HEK293 (cell line): ENCODE measurements at regions not wholly inside any gene's neighbourhood (a gene's known extent, or its start where the extent isn't known, plus 50 kb on each side); places are given as distances from the start of the nearest gene placed in this dataset.

Source experiments
- BCL11B ChIP-seq: fragments of 450-650 bp; formaldehyde crosslinking; IDR thresholded peaks from 2 replicates; pipeline ENCODE4 v1.5.1; 2016; ENCODE audit warnings: low read depth, missing biosample characterization, missing genetic modification characterization
- KLF16 ChIP-seq: fragments of 450-650 bp; formaldehyde crosslinking; IDR thresholded peaks from 2 replicates; pipeline ENCODE4 v1.5.1; 2017; ENCODE audit warnings: missing biosample characterization, missing genetic modification characterization
- KLF9 ChIP-seq: fragments of 450-650 bp; formaldehyde crosslinking; IDR thresholded peaks from 2 replicates; pipeline ENCODE4 v1.5.1; 2016; ENCODE audit warnings: missing biosample characterization, missing genetic modification characterization, low read depth
- ZFP37 ChIP-seq: fragments of 450-650 bp; formaldehyde crosslinking; IDR thresholded peaks from 2 replicates; pipeline ENCODE4 v1.5.1; 2016; ENCODE audit warnings: missing biosample characterization, missing genetic modification characterization
- ZNF184 ChIP-seq: fragments of 450-650 bp; IDR thresholded peaks from 2 replicates; pipeline ENCODE4 v1.5.1; 2018; ENCODE audit warnings: missing biosample characterization, mild to moderate bottlenecking, missing genetic modification characterization
- ZNF223 ChIP-seq: fragments of 450-650 bp; formaldehyde crosslinking; IDR thresholded peaks from 2 replicates; pipeline ENCODE4 v1.5.1; 2016; ENCODE audit warnings: missing biosample characterization, missing genetic modification characterization
- ZNF530 ChIP-seq: fragments of 450-650 bp; formaldehyde crosslinking; IDR thresholded peaks from 2 replicates; pipeline ENCODE4 v1.5.1; 2016; ENCODE audit warnings: low read depth, missing biosample characterization, missing genetic modification characterization
- ZNF677 ChIP-seq: fragments of 450-650 bp; IDR thresholded peaks from 2 replicates; pipeline ENCODE4 v1.5.0; 2018; ENCODE audit warnings: missing biosample characterization, mild to moderate bottlenecking, missing genetic modification characterization, moderate library complexity
- ZNF747 ChIP-seq: fragments of 450-650 bp; formaldehyde crosslinking; IDR thresholded peaks from 2 replicates; pipeline ENCODE4 v1.5.1; 2016; ENCODE audit warnings: missing biosample characterization, missing genetic modification characterization
- ZNF785 ChIP-seq: fragments of 450-650 bp; formaldehyde crosslinking; IDR thresholded peaks from 2 replicates; pipeline ENCODE4 v1.5.1; 2016; ENCODE audit warnings: missing biosample characterization, missing genetic modification characterization
- TF ChIP-seq, protein P1 (sequence below): fragments of 450-650 bp; formaldehyde crosslinking; IDR thresholded peaks from 2 replicates; pipeline ENCODE4 v1.5.1; 2016; ENCODE audit warnings: missing biosample characterization, missing genetic modification characterization
- TF ChIP-seq, protein P2 (sequence below): fragments of 450-650 bp; formaldehyde crosslinking; IDR thresholded peaks from 2 replicates; pipeline ENCODE4 v1.5.1; 2017; ENCODE audit warnings: missing biosample characterization, missing genetic modification characterization
- TF ChIP-seq, protein P3 (sequence below): fragments of 450-650 bp; formaldehyde crosslinking; IDR thresholded peaks from 2 replicates; pipeline ENCODE4 v1.5.1; 2016; ENCODE audit warnings: missing biosample characterization, missing genetic modification characterization

DNA sequence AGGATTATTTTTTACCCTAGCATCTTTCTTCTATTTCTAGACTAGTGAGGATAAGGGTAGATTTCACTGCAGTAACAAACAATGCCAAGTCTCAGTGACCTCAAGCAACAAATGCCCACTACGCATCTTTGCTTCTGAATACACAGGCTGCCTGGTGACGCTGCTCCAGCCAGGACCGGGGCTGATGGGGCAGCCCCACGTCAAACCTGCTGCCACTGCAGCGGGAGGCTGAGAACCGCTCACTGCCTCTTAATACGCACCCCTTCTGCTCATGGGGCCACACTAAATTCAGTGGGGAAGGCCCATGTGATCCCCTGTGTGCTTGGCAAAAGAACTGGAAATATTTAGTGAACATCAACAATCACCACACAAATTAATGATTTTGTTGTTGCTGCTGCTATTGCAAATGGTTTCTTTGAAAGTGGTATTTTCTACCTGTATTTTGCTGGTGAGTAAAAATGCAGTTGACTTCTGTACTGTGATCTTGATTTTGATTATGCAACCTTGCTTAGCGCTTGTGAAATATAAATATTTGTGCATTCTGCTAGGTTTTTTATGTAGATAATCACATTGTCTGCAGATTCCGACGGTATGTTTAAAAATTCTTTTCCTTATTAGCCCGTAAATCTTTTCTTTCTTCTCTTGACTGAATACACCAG, 139.5 kb upstream of the SPACA7 start:
- TF ChIP-seq ZFP37: no peak
- TF ChIP-seq, protein P1, sequence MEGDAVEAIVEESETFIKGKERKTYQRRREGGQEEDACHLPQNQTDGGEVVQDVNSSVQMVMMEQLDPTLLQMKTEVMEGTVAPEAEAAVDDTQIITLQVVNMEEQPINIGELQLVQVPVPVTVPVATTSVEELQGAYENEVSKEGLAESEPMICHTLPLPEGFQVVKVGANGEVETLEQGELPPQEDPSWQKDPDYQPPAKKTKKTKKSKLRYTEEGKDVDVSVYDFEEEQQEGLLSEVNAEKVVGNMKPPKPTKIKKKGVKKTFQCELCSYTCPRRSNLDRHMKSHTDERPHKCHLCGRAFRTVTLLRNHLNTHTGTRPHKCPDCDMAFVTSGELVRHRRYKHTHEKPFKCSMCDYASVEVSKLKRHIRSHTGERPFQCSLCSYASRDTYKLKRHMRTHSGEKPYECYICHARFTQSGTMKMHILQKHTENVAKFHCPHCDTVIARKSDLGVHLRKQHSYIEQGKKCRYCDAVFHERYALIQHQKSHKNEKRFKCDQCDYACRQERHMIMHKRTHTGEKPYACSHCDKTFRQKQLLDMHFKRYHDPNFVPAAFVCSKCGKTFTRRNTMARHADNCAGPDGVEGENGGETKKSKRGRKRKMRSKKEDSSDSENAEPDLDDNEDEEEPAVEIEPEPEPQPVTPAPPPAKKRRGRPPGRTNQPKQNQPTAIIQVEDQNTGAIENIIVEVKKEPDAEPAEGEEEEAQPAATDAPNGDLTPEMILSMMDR: no peak
- TF ChIP-seq KLF9 (tag by site-specific recombination): no peak
- no peak for TF ChIP-seq ZNF530 (tag by site-specific recombination)
- no peak for TF ChIP-seq ZNF747 (tag by site-specific recombination)
- TF ChIP-seq ZNF785 (tag by site-specific recombination): no peak
- no peak for TF ChIP-seq ZNF677
- TF ChIP-seq, protein P2, sequence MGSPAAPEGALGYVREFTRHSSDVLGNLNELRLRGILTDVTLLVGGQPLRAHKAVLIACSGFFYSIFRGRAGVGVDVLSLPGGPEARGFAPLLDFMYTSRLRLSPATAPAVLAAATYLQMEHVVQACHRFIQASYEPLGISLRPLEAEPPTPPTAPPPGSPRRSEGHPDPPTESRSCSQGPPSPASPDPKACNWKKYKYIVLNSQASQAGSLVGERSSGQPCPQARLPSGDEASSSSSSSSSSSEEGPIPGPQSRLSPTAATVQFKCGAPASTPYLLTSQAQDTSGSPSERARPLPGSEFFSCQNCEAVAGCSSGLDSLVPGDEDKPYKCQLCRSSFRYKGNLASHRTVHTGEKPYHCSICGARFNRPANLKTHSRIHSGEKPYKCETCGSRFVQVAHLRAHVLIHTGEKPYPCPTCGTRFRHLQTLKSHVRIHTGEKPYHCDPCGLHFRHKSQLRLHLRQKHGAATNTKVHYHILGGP (tag by site-specific recombination): no peak
- TF ChIP-seq, protein P3, sequence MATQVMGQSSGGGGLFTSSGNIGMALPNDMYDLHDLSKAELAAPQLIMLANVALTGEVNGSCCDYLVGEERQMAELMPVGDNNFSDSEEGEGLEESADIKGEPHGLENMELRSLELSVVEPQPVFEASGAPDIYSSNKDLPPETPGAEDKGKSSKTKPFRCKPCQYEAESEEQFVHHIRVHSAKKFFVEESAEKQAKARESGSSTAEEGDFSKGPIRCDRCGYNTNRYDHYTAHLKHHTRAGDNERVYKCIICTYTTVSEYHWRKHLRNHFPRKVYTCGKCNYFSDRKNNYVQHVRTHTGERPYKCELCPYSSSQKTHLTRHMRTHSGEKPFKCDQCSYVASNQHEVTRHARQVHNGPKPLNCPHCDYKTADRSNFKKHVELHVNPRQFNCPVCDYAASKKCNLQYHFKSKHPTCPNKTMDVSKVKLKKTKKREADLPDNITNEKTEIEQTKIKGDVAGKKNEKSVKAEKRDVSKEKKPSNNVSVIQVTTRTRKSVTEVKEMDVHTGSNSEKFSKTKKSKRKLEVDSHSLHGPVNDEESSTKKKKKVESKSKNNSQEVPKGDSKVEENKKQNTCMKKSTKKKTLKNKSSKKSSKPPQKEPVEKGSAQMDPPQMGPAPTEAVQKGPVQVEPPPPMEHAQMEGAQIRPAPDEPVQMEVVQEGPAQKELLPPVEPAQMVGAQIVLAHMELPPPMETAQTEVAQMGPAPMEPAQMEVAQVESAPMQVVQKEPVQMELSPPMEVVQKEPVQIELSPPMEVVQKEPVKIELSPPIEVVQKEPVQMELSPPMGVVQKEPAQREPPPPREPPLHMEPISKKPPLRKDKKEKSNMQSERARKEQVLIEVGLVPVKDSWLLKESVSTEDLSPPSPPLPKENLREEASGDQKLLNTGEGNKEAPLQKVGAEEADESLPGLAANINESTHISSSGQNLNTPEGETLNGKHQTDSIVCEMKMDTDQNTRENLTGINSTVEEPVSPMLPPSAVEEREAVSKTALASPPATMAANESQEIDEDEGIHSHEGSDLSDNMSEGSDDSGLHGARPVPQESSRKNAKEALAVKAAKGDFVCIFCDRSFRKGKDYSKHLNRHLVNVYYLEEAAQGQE (tag by site-specific recombination): no peak
- no peak for TF ChIP-seq KLF16
- TF ChIP-seq ZNF223 (tag by site-specific recombination): no peak
- no peak for TF ChIP-seq BCL11B (tag by site-specific recombination)
- no peak for TF ChIP-seq ZNF184
